LHCN-M2 (cell line): ENCODE measurements at regions not wholly inside any gene's neighbourhood (a gene's known extent, or its start where the extent isn't known, plus 50 kb on each side); places are given as distances from the start of the nearest gene placed in this dataset.
"Not testable (repeated sequence)": the region's sequence is repeated elsewhere in the genome, so short reads cannot be mapped to it uniquely, and the experiment has no call there.

ENCODE experiments used
- DNase-seq: peaks from one replicate; pipeline ENCODE4 v3.0.0-alpha.2; 2012; ENCODE audit warnings: low read depth

GRCh38 chr10:8310930-8311329, 256.4 kb downstream of the GATA3 start:
- DNase-seq: no peak

GRCh38 chr10:8311526-8312070, 257.1 kb downstream of the GATA3 start:
- no peak for DNase-seq

GRCh38 chr10:8312079-8312478, 257.6 kb downstream of the GATA3 start:
- DNase-seq: no peak

- no peak for DNase-seq
These were observed 258.3 kb downstream of the GATA3 start for GRCh38 chr10:8312781-8313180.

- no peak for DNase-seq
These were observed 260.0 kb downstream of the GATA3 start for GRCh38 chr10:8314486-8314885.

- no peak for DNase-seq
These were observed 261.1 kb downstream of the GATA3 start for GRCh38 chr10:8315619-8316021.

- no peak for DNase-seq
These were observed 261.8 kb downstream of the GATA3 start for GRCh38 chr10:8316284-8316683.

- DNase-seq: not testable (repeated sequence)
These were observed 263.9 kb downstream of the GATA3 start for GRCh38 chr10:8318429-8318828.

- DNase-seq: no peak
These were observed 264.5 kb downstream of the GATA3 start for GRCh38 chr10:8318956-8319355.

- no peak for DNase-seq
These were observed 265.2 kb downstream of the GATA3 start for GRCh38 chr10:8319704-8320103.

- no peak for DNase-seq
These were observed 267.5 kb downstream of the GATA3 start for GRCh38 chr10:8321990-8322389.

- no peak for DNase-seq
These were observed 269.1 kb downstream of the GATA3 start for GRCh38 chr10:8323428-8324054.

- no peak for DNase-seq
These were observed 270.8 kb downstream of the GATA3 start for GRCh38 chr10:8325024-8325980.

- DNase-seq: no peak
These were observed 272.1 kb downstream of the GATA3 start for GRCh38 chr10:8326396-8327139.

GRCh38 chr10:8327140-8327423, 272.6 kb downstream of the GATA3 start:
- no peak for DNase-seq

- DNase-seq: no peak
These were observed 276.9 kb downstream of the GATA3 start for GRCh38 chr10:8331387-8331786.

GRCh38 chr10:8331896-8332729, 277.6 kb downstream of the GATA3 start:
- DNase-seq: peak; percentile 1

GRCh38 chr10:8332730-8333111, 278.2 kb downstream of the GATA3 start:
- no peak for DNase-seq

- no peak for DNase-seq
These were observed 280.1 kb downstream of the GATA3 start for GRCh38 chr10:8334631-8335030.

- DNase-seq: no peak
These were observed 282.3 kb downstream of the GATA3 start for GRCh38 chr10:8336629-8337331.

GRCh38 chr10:8337332-8337651, 282.8 kb downstream of the GATA3 start:
- DNase-seq: no peak
